ENCODE measurements at regions not wholly inside any gene's neighbourhood (a gene's known extent, or its start where the extent isn't known, plus 50 kb on each side); places are given as distances from the start of the nearest gene placed in this dataset.
"Not testable (repeated sequence)": the region's sequence is repeated elsewhere in the genome, so short reads cannot be mapped to it uniquely, and the experiment has no call there.

GRCh38 chr6:109912118-109912517 is 66.0 kb upstream of the GPR6 start:
- ChIA-PET CTCF (no interaction called here), POLR2A (interaction anchor here (0.6 kb wide), 1 partner anchor 67 kb away, joined by 3 read pairs; no protein-coding TSS in a partner anchor)
- peaks cover 15% of the 10 kb centered on the region for H3K4me1 Mint-ChIP-seq
- no peak overlapping the region for H3K27ac Mint-ChIP-seq
- DNase-seq (ENCODE audit: low spot score) (no peak), ATAC-seq (no peak)
- H3K27me3 Mint-ChIP-seq (ENCODE audit: low read depth): peaks cover 2% of the 10 kb centered on the region; the same call in 1 of the 2 replicates
- H3K9me3 Mint-ChIP-seq: no peaks in the 10 kb centered on the region
- TF ChIP-seq CREM (CRISPR knock-in tag; IDR thresholded peaks at IDR 0.05) (no peak), GABPB1 (CRISPR knock-in tag; IDR thresholded peaks at IDR 0.05) (no peak), TP53 (CRISPR knock-in tag; IDR thresholded peaks at IDR 0.05) (no peak), KAT7 (CRISPR knock-in tag; IDR thresholded peaks at IDR 0.05; ENCODE audit: borderline replicate concordance) (no peak), ZNF512 (CRISPR knock-in tag; IDR thresholded peaks at IDR 0.05; ENCODE audit: borderline replicate concordance) (no peak), HMGXB4 (CRISPR knock-in tag; IDR thresholded peaks at IDR 0.05) (no peak), AR (CRISPR knock-in tag; IDR thresholded peaks at IDR 0.05) (no peak), NR1H2 (CRISPR knock-in tag; IDR thresholded peaks at IDR 0.05) (no peak), CBFB (CRISPR knock-in tag; IDR thresholded peaks at IDR 0.05; ENCODE audit: low read depth) (no peak), SP1 (CRISPR knock-in tag; conservative IDR thresholded peaks at IDR 0.05) (no peak), GTF2I (CRISPR knock-in tag; conservative IDR thresholded peaks at IDR 0.05) (no peak)
- TF ChIP-seq, protein P1, sequence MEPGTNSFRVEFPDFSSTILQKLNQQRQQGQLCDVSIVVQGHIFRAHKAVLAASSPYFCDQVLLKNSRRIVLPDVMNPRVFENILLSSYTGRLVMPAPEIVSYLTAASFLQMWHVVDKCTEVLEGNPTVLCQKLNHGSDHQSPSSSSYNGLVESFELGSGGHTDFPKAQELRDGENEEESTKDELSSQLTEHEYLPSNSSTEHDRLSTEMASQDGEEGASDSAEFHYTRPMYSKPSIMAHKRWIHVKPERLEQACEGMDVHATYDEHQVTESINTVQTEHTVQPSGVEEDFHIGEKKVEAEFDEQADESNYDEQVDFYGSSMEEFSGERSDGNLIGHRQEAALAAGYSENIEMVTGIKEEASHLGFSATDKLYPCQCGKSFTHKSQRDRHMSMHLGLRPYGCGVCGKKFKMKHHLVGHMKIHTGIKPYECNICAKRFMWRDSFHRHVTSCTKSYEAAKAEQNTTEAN (CRISPR knock-in tag; IDR thresholded peaks at IDR 0.05): no peak
- TF ChIP-seq, protein P2, sequence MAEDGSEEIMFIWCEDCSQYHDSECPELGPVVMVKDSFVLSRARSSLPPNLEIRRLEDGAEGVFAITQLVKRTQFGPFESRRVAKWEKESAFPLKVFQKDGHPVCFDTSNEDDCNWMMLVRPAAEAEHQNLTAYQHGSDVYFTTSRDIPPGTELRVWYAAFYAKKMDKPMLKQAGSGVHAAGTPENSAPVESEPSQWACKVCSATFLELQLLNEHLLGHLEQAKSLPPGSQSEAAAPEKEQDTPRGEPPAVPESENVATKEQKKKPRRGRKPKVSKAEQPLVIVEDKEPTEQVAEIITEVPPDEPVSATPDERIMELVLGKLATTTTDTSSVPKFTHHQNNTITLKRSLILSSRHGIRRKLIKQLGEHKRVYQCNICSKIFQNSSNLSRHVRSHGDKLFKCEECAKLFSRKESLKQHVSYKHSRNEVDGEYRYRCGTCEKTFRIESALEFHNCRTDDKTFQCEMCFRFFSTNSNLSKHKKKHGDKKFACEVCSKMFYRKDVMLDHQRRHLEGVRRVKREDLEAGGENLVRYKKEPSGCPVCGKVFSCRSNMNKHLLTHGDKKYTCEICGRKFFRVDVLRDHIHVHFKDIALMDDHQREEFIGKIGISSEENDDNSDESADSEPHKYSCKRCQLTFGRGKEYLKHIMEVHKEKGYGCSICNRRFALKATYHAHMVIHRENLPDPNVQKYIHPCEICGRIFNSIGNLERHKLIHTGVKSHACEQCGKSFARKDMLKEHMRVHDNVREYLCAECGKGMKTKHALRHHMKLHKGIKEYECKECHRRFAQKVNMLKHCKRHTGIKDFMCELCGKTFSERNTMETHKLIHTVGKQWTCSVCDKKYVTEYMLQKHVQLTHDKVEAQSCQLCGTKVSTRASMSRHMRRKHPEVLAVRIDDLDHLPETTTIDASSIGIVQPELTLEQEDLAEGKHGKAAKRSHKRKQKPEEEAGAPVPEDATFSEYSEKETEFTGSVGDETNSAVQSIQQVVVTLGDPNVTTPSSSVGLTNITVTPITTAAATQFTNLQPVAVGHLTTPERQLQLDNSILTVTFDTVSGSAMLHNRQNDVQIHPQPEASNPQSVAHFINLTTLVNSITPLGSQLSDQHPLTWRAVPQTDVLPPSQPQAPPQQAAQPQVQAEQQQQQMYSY (CRISPR knock-in tag; IDR thresholded peaks at IDR 0.05): no peak
- H3K36me3 Mint-ChIP-seq: no peaks in the 10 kb centered on the region
- no peak overlapping the region for H3K4me3 Mint-ChIP-seq

DNA sequence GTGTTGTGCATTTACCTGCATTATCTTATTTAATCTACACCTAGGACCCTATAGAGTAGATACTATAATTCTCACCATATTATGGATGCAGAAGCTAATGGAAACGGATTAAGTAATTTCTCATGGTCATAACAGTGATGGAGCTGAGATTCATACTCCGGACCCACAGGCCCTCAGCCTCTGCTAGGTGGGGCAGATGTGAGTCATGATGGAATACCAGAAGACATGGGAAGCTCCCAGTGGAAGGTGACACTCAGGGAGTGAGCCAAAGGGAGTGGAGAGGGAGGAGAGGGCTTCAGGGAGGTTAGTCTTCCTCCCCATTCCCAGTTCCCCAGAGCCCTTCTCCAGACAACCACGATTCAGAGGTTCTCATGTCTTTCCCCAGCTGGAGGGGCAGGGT is 65.2 kb upstream of the GPR6 start:
- H3K27me3 Mint-ChIP-seq (ENCODE audit: low read depth): peaks cover 2% of the 10 kb centered on the region; the same call in 1 of the 2 replicates
- DNase-seq (ENCODE audit: low spot score) (no peak), ATAC-seq (no peak)
- no peak overlapping the region for H3K27ac Mint-ChIP-seq
- no peaks in the 10 kb centered on the region for H3K9me3 Mint-ChIP-seq
- no peak overlapping the region for H3K4me3 Mint-ChIP-seq
- CTCF ChIA-PET: no interaction called here
- peaks cover 15% of the 10 kb centered on the region for H3K4me1 Mint-ChIP-seq
- no peaks in the 10 kb centered on the region for H3K36me3 Mint-ChIP-seq
- POLR2A ChIA-PET: no interaction called here
- TF ChIP-seq ZNF416 (CRISPR knock-in tag; IDR thresholded peaks at IDR 0.05): no peak
- TF ChIP-seq USF1 (CRISPR knock-in tag; IDR thresholded peaks at IDR 0.05): no peak
- TF ChIP-seq SMAD3 (CRISPR knock-in tag; IDR thresholded peaks at IDR 0.05; ENCODE audit: borderline replicate concordance): no peak
- TF ChIP-seq FOXK1 (CRISPR knock-in tag; IDR thresholded peaks at IDR 0.05): no peak
- TF ChIP-seq OVOL2 (CRISPR knock-in tag; IDR thresholded peaks at IDR 0.05; ENCODE audit: borderline replicate concordance): no peak
- TF ChIP-seq NR1H2 (CRISPR knock-in tag; IDR thresholded peaks at IDR 0.05): no peak
- no peak for TF ChIP-seq NFE2L1 (CRISPR knock-in tag; IDR thresholded peaks at IDR 0.05)

DNA sequence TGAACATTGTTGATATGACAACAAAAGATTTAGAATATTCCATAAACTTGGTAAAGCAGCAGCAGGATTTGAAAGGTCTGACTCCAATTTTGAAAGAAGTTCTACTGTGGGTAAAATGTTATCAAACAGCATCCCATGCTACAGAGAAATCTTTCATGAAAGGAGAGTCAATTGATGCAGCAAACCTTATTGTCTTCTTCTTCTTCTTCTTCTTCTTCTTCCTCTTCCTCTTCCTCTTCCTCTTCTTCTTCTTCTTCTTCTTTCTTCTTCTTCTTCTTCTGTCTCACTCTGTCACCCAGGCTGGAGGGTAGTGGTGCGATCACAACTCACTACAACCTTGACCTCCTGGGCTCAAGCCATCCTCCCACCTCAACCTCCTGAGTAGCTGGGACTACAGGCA is 62.4 kb upstream of the GPR6 start:
- CTCF ChIA-PET; H3K27me3 Mint-ChIP-seq (ENCODE audit: low read depth); H3K36me3 Mint-ChIP-seq; H3K27ac Mint-ChIP-seq; DNase-seq (ENCODE audit: low spot score); POLR2A ChIA-PET; H3K4me3 Mint-ChIP-seq; ATAC-seq; H3K9me3 Mint-ChIP-seq: not testable (repeated sequence)
- peaks cover 15% of the 10 kb centered on the region for H3K4me1 Mint-ChIP-seq

All from WTC11 (cell line).